WERI-Rb-1 (cell line): ENCODE measurements at regions not wholly inside any gene's neighbourhood (a gene's known extent, or its start where the extent isn't known, plus 50 kb on each side); places are given as distances from the start of the nearest gene placed in this dataset.

ENCODE experiments used
- DNase-seq: peaks from one replicate; pipeline ENCODE4 v3.0.0-alpha.2; 2020
- H3K27ac ChIP-seq: fragments of 250-450 bp; sonication (Bioruptor Pico); 2 replicates; pipeline ENCODE4 v1.5.1; 2020; ENCODE audit warnings: mild to moderate bottlenecking, moderate library complexity
- H3K27me3 ChIP-seq: fragments of 250-450 bp; sonication (Bioruptor Pico); 2 replicates; pipeline ENCODE4 v1.5.1; 2021; ENCODE audit warnings: mild to moderate bottlenecking, low read depth, moderate library complexity; ENCODE audit not compliant: insufficient read depth, severe bottlenecking
- H3K36me3 ChIP-seq: fragments of 250-450 bp; sonication (Bioruptor Pico); 2 replicates; pipeline ENCODE4 v1.5.1; 2020; ENCODE audit warnings: mild to moderate bottlenecking, moderate library complexity
- H3K4me3 ChIP-seq: 2 replicates; pipeline ENCODE4 v1.5.1; 2011; ENCODE audit warnings: low read depth, mild to moderate bottlenecking, control low read depth, low read length
- H3K9me3 ChIP-seq: fragments of 250-450 bp; sonication (Bioruptor Pico); 2 replicates; pipeline ENCODE4 v1.5.1; 2021; ENCODE audit warnings: mild to moderate bottlenecking, moderate library complexity; ENCODE audit not compliant: severe bottlenecking
- TF ChIP-seq, protein P1 (sequence below): IDR thresholded peaks from 2 replicates; pipeline ENCODE4 v1.5.1; 2011; ENCODE audit warnings: low read depth, mild to moderate bottlenecking, control low read depth, inconsistent platforms, low read length

DNA sequence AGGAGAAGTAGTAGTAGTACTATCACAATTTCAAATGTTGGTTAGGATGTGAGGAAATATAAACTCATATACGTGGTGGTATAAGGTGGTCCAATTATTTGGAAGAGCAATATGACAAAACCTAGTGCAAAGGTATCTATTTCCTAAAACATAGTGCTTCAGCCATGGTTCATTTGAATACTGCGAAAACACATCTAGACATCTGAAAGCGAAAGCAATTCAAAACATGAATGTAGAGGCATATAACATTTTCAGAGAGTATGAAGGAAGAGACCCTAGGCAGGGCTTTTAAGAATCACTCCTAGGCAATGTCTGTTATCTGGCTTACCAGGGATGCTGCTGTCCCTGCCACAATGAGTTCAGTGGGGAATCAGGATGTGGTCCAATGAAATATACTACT lies 1085.8 kb downstream of the TDRD15 start:
- Histone ChIP-seq H3K36me3 (no peaks in the 10 kb centered on the region), H3K4me3 (no peak overlapping the region), H3K9me3 (no peaks in the 10 kb centered on the region), H3K27me3 (no peaks in the 10 kb centered on the region), H3K27ac (no peak overlapping the region)
- TF ChIP-seq, protein P1, sequence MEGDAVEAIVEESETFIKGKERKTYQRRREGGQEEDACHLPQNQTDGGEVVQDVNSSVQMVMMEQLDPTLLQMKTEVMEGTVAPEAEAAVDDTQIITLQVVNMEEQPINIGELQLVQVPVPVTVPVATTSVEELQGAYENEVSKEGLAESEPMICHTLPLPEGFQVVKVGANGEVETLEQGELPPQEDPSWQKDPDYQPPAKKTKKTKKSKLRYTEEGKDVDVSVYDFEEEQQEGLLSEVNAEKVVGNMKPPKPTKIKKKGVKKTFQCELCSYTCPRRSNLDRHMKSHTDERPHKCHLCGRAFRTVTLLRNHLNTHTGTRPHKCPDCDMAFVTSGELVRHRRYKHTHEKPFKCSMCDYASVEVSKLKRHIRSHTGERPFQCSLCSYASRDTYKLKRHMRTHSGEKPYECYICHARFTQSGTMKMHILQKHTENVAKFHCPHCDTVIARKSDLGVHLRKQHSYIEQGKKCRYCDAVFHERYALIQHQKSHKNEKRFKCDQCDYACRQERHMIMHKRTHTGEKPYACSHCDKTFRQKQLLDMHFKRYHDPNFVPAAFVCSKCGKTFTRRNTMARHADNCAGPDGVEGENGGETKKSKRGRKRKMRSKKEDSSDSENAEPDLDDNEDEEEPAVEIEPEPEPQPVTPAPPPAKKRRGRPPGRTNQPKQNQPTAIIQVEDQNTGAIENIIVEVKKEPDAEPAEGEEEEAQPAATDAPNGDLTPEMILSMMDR: no peak
- DNase-seq: no peak

DNA sequence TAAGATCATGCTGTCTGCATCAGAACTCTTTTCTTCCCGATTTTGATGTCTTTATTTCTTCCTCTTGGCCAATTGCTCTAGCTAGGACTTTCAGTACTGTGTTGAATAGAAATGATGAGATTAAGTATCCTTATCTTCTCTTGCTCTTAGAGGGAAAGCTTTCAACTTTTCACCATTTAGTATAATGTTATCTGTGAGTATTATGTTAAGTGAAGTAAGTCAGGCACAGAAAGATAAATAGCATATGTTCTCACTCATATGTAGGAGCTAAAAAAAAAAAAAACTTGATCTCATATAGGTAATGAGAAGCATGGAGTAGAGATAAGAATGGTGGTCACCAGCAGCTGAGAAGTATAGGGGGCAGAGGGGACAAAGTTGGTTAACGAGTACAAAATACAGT lies 1089.5 kb downstream of the TDRD15 start:
- Histone ChIP-seq H3K36me3 (no peaks in the 10 kb centered on the region), H3K27ac (no peak overlapping the region), H3K4me3 (no peak overlapping the region), H3K27me3 (no peaks in the 10 kb centered on the region), H3K9me3 (no peaks in the 10 kb centered on the region)
- DNase-seq: no peak
- TF ChIP-seq, protein P1: no peak

DNA sequence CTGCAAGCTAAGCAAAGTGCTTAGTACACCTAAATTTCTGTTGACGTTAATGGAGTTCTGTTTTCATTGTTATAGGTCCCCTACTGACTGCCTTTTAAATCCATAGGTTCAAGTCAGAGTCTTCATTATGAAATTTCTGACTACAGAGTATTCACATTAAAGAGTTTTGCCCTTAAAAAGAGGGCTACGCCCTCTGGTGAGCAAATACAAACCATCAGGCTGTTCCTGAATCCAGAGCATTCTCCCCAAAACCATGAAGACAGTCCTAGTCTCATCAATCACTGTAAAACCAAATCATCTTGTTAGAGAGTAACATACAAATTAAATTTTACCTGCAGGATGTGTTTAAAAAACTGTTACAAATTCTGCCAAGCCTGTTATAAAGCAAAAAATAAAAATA lies 1091.7 kb downstream of the TDRD15 start:
- DNase-seq: no peak
- H3K27ac ChIP-seq: no peak overlapping the region
- no peaks in the 10 kb centered on the region for H3K9me3 ChIP-seq
- H3K36me3 ChIP-seq: no peaks in the 10 kb centered on the region
- no peaks in the 10 kb centered on the region for H3K27me3 ChIP-seq
- no peak overlapping the region for H3K4me3 ChIP-seq
- TF ChIP-seq, protein P1: no peak

DNA sequence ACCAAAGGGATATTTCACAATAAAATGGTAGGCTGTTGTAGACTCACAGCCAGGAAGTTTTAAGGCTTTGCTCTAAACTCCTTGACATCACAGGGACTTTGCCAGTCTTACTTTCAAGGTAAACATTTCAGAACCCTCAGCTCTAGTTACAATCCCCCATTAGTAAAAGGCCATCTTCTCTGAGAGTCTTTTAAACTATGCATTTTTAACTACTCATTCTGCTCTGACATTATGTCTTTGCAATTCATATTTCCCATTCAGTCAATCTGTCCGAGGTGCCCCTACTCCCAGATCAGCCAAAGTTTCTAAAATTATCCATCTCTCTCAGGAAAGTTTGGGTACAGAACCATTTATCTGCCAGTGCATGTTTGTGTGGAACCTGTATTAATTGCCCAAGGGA lies 1094.1 kb downstream of the TDRD15 start:
- no peak overlapping the region for H3K27ac ChIP-seq
- TF ChIP-seq, protein P1: no peak
- no peaks in the 10 kb centered on the region for H3K36me3 ChIP-seq
- H3K4me3 ChIP-seq: no peak overlapping the region
- no peaks in the 10 kb centered on the region for H3K9me3 ChIP-seq
- no peaks in the 10 kb centered on the region for H3K27me3 ChIP-seq
- DNase-seq: no peak

DNA sequence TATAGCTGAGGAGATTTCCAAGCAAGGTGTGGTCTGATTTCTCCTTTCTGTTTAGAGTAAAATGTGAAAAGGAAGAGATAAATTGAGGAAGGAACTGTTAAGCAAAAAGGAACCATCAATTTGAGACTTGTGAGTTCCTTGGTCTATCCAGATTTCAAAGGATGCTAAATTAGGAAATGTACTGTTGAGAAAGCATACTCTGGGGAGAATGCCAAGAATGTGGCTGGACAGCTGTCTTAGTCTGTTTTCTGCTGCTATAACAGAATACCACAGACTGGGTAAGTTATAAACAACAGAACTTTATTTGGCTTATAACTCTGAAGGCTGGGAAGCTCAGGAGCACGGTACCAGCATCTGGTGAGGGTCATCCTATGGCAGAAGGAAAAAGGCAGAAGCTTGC lies 1097.2 kb downstream of the TDRD15 start:
- Histone ChIP-seq H3K36me3 (no peaks in the 10 kb centered on the region), H3K27me3 (no peaks in the 10 kb centered on the region), H3K4me3 (no peak overlapping the region), H3K9me3 (no peaks in the 10 kb centered on the region), H3K27ac (no peak overlapping the region)
- TF ChIP-seq, protein P1: no peak
- DNase-seq: no peak

DNA sequence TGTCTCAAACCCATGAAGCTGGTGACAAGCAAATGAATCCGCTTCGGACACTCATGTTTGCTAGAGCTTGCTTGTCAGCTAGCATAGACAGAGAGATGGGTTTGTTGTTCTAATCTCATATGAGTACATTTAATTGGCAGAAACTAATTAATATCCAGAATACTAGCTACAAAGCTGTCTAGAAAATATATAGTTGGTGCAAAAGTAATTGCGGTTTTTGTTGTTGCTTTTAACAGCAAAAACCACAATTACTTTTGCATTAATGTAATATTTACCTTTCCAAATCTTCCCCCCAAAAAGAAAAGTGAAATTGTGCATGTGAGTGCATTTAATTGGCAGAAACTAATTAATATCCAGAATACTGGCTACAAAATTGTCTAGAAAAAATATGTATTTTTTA lies 1115.2 kb downstream of the TDRD15 start:
- no peak for DNase-seq
- TF ChIP-seq, protein P1: no peak

More for the DNA sequence above, 1115.2 kb downstream of the TDRD15 start:
- Histone ChIP-seq H3K9me3 (no peaks in the 10 kb centered on the region), H3K27me3 (no peaks in the 10 kb centered on the region), H3K27ac (no peak overlapping the region), H3K4me3 (no peak overlapping the region), H3K36me3 (no peaks in the 10 kb centered on the region)
